ENCODE measurements at regions not wholly inside any gene's neighbourhood (a gene's known extent, or its start where the extent isn't known, plus 50 kb on each side); places are given as distances from the start of the nearest gene placed in this dataset.

DNA sequence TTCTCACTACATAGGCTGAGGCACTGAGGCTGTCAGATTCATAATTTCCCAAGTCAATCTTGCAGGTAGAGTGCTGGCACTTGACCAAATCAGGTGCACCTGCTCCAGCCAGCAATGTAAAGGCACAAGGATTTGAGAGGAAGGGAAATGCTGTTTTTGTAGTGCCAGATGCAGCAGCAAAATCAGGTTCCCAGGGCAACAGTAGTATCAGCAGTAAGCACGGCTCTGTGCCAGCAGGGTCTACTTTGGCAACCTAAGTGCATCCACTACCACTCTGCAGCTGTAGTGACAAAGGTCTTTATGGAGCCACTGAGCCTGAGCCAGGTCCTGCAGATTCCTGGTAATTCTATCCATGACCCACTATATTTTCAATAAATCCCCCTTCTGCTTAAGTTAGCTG, 329.5 kb downstream of the TPBG start:
- no peak for DNase-seq (ENCODE audit: extremely low read depth, low read depth)
- TF ChIP-seq, protein P1, sequence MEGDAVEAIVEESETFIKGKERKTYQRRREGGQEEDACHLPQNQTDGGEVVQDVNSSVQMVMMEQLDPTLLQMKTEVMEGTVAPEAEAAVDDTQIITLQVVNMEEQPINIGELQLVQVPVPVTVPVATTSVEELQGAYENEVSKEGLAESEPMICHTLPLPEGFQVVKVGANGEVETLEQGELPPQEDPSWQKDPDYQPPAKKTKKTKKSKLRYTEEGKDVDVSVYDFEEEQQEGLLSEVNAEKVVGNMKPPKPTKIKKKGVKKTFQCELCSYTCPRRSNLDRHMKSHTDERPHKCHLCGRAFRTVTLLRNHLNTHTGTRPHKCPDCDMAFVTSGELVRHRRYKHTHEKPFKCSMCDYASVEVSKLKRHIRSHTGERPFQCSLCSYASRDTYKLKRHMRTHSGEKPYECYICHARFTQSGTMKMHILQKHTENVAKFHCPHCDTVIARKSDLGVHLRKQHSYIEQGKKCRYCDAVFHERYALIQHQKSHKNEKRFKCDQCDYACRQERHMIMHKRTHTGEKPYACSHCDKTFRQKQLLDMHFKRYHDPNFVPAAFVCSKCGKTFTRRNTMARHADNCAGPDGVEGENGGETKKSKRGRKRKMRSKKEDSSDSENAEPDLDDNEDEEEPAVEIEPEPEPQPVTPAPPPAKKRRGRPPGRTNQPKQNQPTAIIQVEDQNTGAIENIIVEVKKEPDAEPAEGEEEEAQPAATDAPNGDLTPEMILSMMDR (IDR thresholded peaks at IDR 0.05; ENCODE audit: low read depth, low read length, missing control alignments) = no peak
- H3K4me3 ChIP-seq (replicated peaks; ENCODE audit: low read depth, low read length) = no peak overlapping the region

DNA sequence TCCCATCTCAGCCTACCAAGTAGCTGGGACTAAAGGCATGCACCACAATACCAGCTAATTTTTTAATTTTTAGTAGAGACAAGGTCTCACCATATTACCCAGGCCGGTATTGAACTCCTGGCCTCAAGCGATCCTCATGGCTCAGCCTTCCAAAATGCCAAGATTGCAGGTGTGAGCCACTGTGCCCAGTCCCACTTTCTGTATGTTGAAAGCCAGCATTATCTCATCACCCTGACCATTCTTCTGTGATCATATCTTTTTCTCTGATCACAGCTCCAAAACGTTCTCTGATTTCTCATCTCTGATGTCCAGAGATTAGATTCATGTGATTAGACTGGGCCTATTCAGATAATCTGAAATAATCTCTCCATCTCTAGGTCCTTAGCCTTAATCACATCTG, 337.7 kb downstream of the TPBG start:
- DNase-seq (ENCODE audit: extremely low read depth, low read depth) = no peak
- TF ChIP-seq, protein P1 (IDR thresholded peaks at IDR 0.05; ENCODE audit: low read depth, low read length, missing control alignments) = no peak
- H3K4me3 ChIP-seq (replicated peaks; ENCODE audit: low read depth, low read length) = no peak overlapping the region

- H3K4me3 ChIP-seq (replicated peaks; ENCODE audit: low read depth, low read length) = no peak overlapping the region
- TF ChIP-seq, protein P1 (IDR thresholded peaks at IDR 0.05; ENCODE audit: low read depth, low read length, missing control alignments) = no peak
- no peak for DNase-seq (ENCODE audit: extremely low read depth, low read depth)
These were observed 339.0 kb downstream of the TPBG start for GRCh38 chr6:82702574-82702973.

DNA sequence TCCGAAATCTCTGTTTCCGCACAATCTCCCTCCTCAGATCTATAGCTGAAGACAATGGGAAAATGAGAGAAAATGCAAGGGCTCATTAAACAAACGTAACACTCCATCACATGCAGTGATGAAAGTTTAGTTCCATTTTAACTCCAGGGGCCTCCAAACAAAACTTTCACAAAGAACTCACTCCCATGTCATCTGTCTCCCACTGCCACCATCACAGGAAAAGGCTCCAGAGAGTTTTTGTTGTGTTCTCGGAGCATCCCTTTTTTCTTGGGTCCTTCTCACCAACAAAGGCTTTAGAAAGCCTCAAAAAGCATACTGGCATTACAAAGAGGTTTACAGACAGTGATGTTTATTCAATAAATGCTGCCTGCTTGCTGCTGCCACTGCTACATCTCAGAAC, 339.6 kb downstream of the TPBG start:
- TF ChIP-seq, protein P1 (IDR thresholded peaks at IDR 0.05; ENCODE audit: low read depth, low read length, missing control alignments) = no peak
- no peak for DNase-seq (ENCODE audit: extremely low read depth, low read depth)
- no peak overlapping the region for H3K4me3 ChIP-seq (replicated peaks; ENCODE audit: low read depth, low read length)

DNA sequence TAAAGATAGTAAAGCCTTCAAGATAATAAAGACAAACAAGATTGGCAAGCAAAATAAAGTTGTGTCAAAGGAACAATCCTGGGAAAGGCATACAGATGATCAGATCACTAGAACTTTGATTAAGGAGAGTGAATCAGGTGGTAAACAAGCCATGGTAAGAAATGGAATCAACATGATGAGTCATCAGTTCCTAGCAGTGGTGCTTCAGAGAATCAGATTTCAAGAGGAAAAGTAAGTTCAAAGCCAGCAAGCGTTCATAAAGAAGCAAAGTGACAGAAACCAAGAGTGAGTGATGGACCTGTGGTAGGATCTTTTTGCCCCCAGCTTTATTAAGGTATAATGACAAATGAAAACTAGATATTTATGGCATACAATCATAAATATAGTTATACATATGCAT, 340.4 kb downstream of the TPBG start:
- H3K4me3 ChIP-seq (replicated peaks; ENCODE audit: low read depth, low read length) = no peak overlapping the region
- DNase-seq (ENCODE audit: extremely low read depth, low read depth) = peak; percentile 12
- TF ChIP-seq, protein P1 (IDR thresholded peaks at IDR 0.05; ENCODE audit: low read depth, low read length, missing control alignments) = no peak

DNA sequence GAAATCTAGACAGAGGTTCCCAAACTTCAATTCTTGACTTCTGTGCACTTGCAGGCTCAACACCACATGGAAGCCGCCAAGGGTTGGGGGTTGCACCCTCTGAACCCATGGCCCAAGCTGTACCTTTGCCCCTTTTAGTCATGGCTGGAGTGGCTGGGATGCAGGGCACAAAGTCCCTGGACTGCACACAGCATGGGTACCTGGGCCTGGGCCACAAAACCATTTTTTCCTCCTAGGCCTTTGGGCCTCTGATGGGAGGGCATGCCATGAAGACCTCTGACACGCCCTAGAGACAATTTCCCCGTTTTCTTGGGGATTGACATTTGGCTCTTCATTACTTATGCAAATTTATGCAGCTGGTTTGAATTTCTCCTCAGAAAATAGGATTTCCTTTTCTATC, 342.0 kb downstream of the TPBG start:
- no peak for DNase-seq (ENCODE audit: extremely low read depth, low read depth)
- H3K4me3 ChIP-seq (replicated peaks; ENCODE audit: low read depth, low read length) = no peak overlapping the region
- TF ChIP-seq, protein P1 (IDR thresholded peaks at IDR 0.05; ENCODE audit: low read depth, low read length, missing control alignments) = no peak

GRCh38 chr6:82711105-82711827, 347.6 kb downstream of the TPBG start:
- TF ChIP-seq, protein P1 (IDR thresholded peaks at IDR 0.05; ENCODE audit: low read depth, low read length, missing control alignments) = no peak
- no peak overlapping the region for H3K4me3 ChIP-seq (replicated peaks; ENCODE audit: low read depth, low read length)

More at GRCh38 chr6:82711105-82711827, 347.6 kb downstream of the TPBG start:
- no peak for DNase-seq (ENCODE audit: extremely low read depth, low read depth)

Measured in HFF-Myc (cell line).